ENCODE measurements at regions not wholly inside any gene's neighbourhood (a gene's known extent, or its start where the extent isn't known, plus 50 kb on each side); places are given as distances from the start of the nearest gene placed in this dataset.

DNA sequence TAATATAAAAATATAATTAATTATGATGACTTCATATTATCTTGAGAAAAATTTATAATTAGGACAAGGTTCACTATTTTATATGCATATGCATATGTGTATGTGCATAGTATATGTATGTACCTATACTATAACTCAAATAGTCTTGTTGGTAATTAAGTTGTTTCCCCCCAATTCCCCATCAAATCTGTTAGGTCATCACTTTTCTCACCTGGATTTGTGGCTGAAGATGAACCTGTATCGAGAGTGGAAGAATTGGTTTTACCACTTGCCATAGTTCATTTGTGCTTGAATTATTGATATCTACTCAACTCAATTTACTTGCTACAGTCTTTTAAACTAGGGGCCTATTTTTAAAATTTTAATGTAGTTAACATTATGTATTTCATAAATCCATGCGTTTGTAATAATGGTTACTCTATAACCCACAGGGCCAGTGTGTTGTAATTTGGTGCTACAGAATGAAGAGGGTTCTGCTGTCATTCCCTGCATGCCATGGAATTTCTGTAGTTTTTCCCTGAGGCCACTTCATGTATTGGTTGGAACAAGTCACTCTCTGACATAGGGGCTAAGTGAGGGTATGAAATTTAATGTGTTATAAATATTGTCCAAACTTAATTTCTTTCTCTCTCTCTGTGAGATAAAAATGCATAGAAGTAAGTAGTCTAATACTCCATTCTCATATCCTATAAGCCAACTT is 74.9 kb downstream of the TAF11L14 start:
- Histone ChIP-seq H3K36me3 (ENCODE audit: control insufficient read depth, insufficient read depth, low read length) (no peaks in the 10 kb centered on the region), H3K4me3 (ENCODE audit: low read depth, low read length) (no peak overlapping the region), H3K27me3 (ENCODE audit: control insufficient read depth, insufficient read depth, low read length) (no peaks in the 10 kb centered on the region)
- TF ChIP-seq, protein P1, sequence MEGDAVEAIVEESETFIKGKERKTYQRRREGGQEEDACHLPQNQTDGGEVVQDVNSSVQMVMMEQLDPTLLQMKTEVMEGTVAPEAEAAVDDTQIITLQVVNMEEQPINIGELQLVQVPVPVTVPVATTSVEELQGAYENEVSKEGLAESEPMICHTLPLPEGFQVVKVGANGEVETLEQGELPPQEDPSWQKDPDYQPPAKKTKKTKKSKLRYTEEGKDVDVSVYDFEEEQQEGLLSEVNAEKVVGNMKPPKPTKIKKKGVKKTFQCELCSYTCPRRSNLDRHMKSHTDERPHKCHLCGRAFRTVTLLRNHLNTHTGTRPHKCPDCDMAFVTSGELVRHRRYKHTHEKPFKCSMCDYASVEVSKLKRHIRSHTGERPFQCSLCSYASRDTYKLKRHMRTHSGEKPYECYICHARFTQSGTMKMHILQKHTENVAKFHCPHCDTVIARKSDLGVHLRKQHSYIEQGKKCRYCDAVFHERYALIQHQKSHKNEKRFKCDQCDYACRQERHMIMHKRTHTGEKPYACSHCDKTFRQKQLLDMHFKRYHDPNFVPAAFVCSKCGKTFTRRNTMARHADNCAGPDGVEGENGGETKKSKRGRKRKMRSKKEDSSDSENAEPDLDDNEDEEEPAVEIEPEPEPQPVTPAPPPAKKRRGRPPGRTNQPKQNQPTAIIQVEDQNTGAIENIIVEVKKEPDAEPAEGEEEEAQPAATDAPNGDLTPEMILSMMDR (IDR thresholded peaks at IDR 0.05; ENCODE audit: insufficient read depth, low read length, poor library complexity, severe bottlenecking), result no peak
- DNase-seq (ENCODE audit: low read depth), result no peak

DNA sequence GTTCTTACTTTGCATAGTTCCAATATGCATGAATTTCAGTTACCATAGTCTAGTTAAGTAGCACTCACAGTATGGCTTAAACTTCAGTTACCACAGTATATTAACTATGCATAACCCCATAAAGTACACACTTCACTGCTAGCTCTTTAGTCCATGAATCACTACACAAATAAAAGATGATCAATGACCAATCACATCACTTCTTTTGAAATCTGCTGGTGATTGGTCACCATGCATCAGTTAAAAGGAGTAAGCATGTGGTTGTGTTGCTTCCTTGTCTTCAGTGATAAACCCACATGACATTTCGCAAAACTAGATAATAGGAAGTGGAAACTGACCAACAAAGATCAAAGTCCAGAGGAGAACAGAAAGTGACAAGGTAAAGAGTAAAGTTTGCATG is 79.0 kb downstream of the TAF11L14 start:
- DNase-seq (ENCODE audit: low read depth), result no peak
- TF ChIP-seq, protein P1 (IDR thresholded peaks at IDR 0.05; ENCODE audit: insufficient read depth, low read length, poor library complexity, severe bottlenecking), result no peak
- Histone ChIP-seq H3K27me3 (ENCODE audit: control insufficient read depth, insufficient read depth, low read length) (no peaks in the 10 kb centered on the region), H3K36me3 (ENCODE audit: control insufficient read depth, insufficient read depth, low read length) (no peaks in the 10 kb centered on the region), H3K4me3 (ENCODE audit: low read depth, low read length) (no peak overlapping the region)

DNA sequence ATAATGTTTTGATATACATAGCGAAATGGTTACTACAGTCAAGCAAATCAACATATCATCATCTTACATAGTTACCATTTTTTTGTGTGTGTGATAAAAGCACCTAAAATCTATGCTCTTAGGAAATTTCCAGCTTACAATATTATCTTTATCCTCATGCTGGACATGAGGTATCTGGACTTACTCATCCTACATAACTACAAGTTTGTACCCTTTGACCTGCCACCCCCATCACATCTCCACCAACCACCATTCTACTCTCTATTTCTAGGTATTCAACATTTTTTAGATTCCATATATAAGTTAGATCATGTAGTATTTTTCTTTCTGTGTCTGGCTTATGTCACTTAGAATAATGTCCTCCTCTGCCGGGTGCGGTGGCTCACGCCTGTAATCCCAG is 79.9 kb downstream of the TAF11L14 start:
- H3K4me3 ChIP-seq (ENCODE audit: low read depth, low read length), result no peak overlapping the region
- TF ChIP-seq, protein P1 (IDR thresholded peaks at IDR 0.05; ENCODE audit: insufficient read depth, low read length, poor library complexity, severe bottlenecking), result no peak
- no peak for DNase-seq (ENCODE audit: low read depth)

DNA sequence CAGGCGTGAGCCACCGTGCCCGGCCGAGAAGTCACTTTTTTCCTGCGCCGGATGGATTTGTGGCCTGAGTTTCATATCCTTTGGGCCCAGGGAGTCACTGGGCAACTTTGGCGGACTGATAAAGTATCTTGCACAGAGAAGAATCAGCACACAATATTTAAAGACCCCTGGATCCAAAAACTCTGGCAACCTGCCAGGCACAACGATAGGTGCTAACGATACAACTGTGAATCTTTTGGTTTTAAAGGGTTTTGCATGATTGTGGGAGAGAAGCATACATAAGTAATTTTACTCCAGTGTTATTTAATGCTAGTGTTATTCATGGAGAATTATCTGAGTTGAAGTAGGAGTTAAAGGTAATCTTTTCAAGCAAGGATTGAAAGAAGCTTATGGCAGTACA is 85.3 kb downstream of the TAF11L14 start:
- DNase-seq (ENCODE audit: low read depth), result no peak
- TF ChIP-seq, protein P1 (IDR thresholded peaks at IDR 0.05; ENCODE audit: insufficient read depth, low read length, poor library complexity, severe bottlenecking), result no peak
- no peaks in the 10 kb centered on the region for H3K27me3 ChIP-seq (ENCODE audit: control insufficient read depth, insufficient read depth, low read length)
- H3K4me3 ChIP-seq (ENCODE audit: low read depth, low read length), result no peak overlapping the region
- H3K36me3 ChIP-seq (ENCODE audit: control insufficient read depth, insufficient read depth, low read length), result no peaks in the 10 kb centered on the region

More for the DNA sequence above, 79.9 kb downstream of the TAF11L14 start:
- no peaks in the 10 kb centered on the region for H3K36me3 ChIP-seq (ENCODE audit: control insufficient read depth, insufficient read depth, low read length)
- H3K27me3 ChIP-seq (ENCODE audit: control insufficient read depth, insufficient read depth, low read length), result no peaks in the 10 kb centered on the region

DNA sequence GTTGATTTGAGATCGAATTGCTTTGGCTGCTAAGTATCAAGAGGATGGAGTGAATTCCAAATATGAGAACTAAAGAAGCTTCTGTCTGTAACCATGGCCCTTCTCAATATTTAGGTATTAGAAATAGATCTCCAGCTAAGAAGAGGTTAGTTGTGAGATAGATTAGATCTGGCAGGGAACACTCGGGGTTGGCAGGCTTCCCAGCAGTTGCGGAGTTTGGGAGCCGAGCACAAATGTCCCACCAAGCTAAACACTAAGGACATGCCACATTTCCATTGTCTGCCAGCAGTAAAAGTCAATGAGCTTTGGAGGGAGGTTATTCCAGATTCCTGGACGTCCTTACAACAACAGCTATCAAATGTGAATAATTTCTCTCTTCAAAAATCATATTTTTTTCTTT is 85.8 kb downstream of the TAF11L14 start:
- DNase-seq (ENCODE audit: low read depth), result no peak
- no peaks in the 10 kb centered on the region for H3K27me3 ChIP-seq (ENCODE audit: control insufficient read depth, insufficient read depth, low read length)
- TF ChIP-seq, protein P1 (IDR thresholded peaks at IDR 0.05; ENCODE audit: insufficient read depth, low read length, poor library complexity, severe bottlenecking), result no peak
- H3K36me3 ChIP-seq (ENCODE audit: control insufficient read depth, insufficient read depth, low read length), result no peaks in the 10 kb centered on the region
- no peak overlapping the region for H3K4me3 ChIP-seq (ENCODE audit: low read depth, low read length)

DNA sequence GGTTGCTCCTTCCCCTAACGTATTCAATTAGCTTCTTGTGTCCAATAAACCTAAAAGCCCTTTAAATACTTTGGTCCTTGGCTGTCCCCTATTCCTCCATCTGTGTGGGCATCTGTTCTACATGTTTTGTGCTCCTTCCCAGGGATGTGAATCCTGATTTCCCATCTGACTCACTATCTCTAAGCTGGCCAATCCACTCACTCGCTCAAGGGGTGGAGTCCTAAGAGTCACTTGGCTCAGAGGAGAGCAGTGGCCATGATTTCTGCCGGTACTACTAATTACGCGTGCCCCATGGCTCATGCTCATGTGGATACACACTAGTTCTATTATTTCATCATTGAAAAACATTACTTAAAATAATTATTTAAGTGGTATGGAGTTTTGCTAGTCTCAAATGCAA is 89.6 kb downstream of the TAF11L14 start:
- Histone ChIP-seq H3K4me3 (ENCODE audit: low read depth, low read length) (no peak overlapping the region), H3K36me3 (ENCODE audit: control insufficient read depth, insufficient read depth, low read length) (no peaks in the 10 kb centered on the region), H3K27me3 (ENCODE audit: control insufficient read depth, insufficient read depth, low read length) (no peaks in the 10 kb centered on the region)
- TF ChIP-seq, protein P1 (IDR thresholded peaks at IDR 0.05; ENCODE audit: insufficient read depth, low read length, poor library complexity, severe bottlenecking), result no peak
- DNase-seq (ENCODE audit: low read depth), result no peak

Data from kidney epithelial cell (primary cell).